NCI-H2171 treated with DMSO at 0.1 percent for 48 hours (cell line): ENCODE measurements at regions not wholly inside any gene's neighbourhood (a gene's known extent, or its start where the extent isn't known, plus 50 kb on each side); places are given as distances from the start of the nearest gene placed in this dataset.

Experiments used
- DNase-seq: peaks from one replicate; lab custom pipeline; 2025; lab: John Stamatoyannopoulos, UW

GRCh38 chr18:2312440-2312839 lies 258.9 kb downstream of the METTL4 start:
- DNase-seq, result no peak

- no peak for DNase-seq
Observed at GRCh38 chr18:2313332-2313731, 258.0 kb downstream of the METTL4 start.

- DNase-seq, result no peak
Observed at GRCh38 chr18:2316082-2316750, 255.1 kb downstream of the METTL4 start.

GRCh38 chr18:2316751-2317696 lies 254.3 kb downstream of the METTL4 start:
- DNase-seq, result no peak

- DNase-seq, result no peak
Observed at GRCh38 chr18:2324459-2324858, 246.8 kb downstream of the METTL4 start.

GRCh38 chr18:2325308-2325849 lies 245.9 kb downstream of the METTL4 start:
- DNase-seq, result no peak

DNA sequence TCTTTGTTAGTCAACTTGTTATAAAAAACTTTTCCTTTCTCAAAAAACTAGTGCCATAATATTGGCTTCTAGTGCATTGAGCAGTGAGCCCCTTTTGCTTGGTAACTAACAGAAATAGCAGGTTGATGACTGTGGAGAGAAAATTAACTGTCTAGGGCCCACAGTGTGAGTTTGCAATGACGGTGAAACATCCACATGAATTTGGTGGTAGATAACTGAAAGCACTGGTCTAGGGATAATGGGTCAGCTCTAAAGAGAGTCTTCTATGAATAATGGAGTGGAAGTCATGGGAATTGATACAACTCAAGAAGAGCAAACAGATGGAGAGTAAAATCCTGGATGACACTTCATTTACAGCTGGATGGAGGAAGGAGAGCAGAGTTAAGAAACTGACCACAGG lies 245.4 kb downstream of the METTL4 start:
- DNase-seq, result no peak

DNA sequence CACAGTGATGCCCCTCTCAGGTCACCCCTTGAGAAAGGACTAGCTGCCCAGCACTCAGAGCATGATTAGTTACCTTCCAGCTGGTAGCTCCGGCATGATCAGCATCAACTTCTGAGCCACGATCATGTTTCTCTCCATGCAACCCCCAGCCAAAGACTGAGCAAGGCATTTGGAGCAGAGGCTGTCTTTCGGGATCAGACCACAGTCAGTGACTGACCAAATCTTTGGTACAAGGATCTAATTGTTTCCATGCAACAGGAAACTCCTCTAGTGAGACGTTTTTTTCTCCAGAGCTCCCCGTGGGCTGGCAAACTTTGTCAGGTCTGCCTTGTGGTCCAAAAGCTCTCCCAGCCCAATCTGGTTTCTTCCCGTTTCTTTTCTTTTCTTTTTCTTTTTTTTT lies 244.3 kb downstream of the METTL4 start:
- DNase-seq, result no peak

- DNase-seq, result no peak
Observed at GRCh38 chr18:2330764-2331163, 240.5 kb downstream of the METTL4 start.

- DNase-seq, result no peak
Observed at GRCh38 chr18:2331491-2331890, 239.8 kb downstream of the METTL4 start.

DNA sequence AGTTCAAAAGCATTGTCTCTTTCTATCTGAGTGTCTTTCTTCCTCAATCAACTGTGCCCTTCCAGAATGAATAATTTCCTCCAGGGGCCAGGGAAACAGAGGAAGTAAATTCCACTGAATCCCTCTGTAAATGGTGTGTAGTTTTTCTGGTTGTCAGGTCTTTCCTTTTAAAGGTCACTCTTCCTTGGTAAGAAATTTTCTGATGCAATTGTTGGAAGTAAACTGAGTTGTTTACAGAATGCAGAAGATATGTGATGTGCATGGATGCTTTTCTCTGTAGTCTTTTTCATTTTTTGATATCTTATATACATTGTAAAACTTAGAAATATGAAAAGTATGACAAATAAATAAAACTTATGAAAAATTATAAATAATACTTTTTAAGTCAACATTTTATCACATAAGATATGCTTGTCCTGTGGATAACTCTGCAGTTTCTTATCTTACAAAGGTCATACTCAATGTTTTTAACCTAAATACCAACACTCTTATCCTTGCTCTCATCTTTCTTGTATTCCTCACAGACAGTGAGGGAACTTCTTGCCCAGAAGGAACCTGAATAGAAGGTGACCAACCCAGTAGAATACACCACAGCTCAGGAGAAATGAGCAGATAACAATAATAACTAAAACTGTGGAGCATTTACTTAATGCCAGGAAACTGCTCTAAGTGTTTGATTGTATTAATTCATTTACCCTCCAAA lies 234.5 kb downstream of the METTL4 start:
- no peak for DNase-seq

GRCh38 chr18:2337552-2338141 lies 233.7 kb downstream of the METTL4 start:
- no peak for DNase-seq

DNA sequence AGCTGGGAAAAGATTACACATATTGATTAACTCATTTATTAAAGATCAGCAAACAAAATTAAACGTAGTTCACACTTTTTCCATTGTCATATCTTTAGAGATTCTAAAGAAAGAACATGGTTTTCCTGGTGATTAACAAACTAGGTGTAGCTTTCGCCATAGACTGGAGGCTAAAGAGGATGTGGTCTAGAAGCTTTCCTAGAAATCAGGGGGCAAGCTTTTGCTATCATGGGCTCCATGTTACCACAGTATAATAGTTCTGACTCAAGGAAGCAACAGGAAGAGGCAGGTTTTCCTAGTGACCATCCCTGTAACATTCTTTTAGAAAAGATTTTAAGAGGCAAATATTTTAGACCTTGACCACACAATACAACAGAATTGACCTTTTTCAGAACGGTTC lies 232.7 kb downstream of the METTL4 start:
- DNase-seq, result no peak

GRCh38 chr18:2340335-2340734 lies 231.0 kb downstream of the METTL4 start:
- DNase-seq, result no peak

GRCh38 chr18:2348003-2348402 lies 223.3 kb downstream of the METTL4 start:
- peak; percentile 27 for DNase-seq

GRCh38 chr18:2351126-2351850 lies 220.0 kb downstream of the METTL4 start:
- DNase-seq, result no peak

- no peak for DNase-seq
Observed at GRCh38 chr18:2354292-2354691, 217.0 kb downstream of the METTL4 start.

GRCh38 chr18:2356906-2357305 lies 214.4 kb downstream of the METTL4 start:
- DNase-seq, result no peak

GRCh38 chr18:2360861-2361260 lies 210.4 kb downstream of the METTL4 start:
- peak; percentile 25 for DNase-seq

- no peak for DNase-seq
Observed at GRCh38 chr18:2368102-2368501, 203.2 kb downstream of the METTL4 start.

GRCh38 chr18:2376707-2377106 lies 194.6 kb downstream of the METTL4 start:
- DNase-seq, result no peak
